RWPE2 (cell line): ENCODE measurements at regions not wholly inside any gene's neighbourhood (a gene's known extent, or its start where the extent isn't known, plus 50 kb on each side); places are given as distances from the start of the nearest gene placed in this dataset.

Experiments
- ATAC-seq: fragments of 200-7000 bp; cut with Tn5 transposase; 3 replicates; pipeline ENCODE4 v1.9.1; 2021; ENCODE audit warnings: low read depth
- DNase-seq: peaks from one replicate; pipeline ENCODE4 v3.0.0-alpha.2; 2020; ENCODE audit warnings: low spot score
- H3K27ac ChIP-seq: fragments of 450-650 bp; 2 replicates; pipeline ENCODE4 v1.5.1; 2017; ENCODE audit warnings: mild to moderate bottlenecking; ENCODE audit not compliant: poor library complexity, severe bottlenecking
- H3K27me3 ChIP-seq: fragments of 250-450 bp; sonication (Bioruptor Pico); 2 replicates; pipeline ENCODE4 v1.5.1; 2021; ENCODE audit warnings: mild to moderate bottlenecking, moderate library complexity; ENCODE audit not compliant: insufficient read depth, poor library complexity, severe bottlenecking
- H3K36me3 ChIP-seq: fragments of 250-450 bp; sonication (Bioruptor Pico); 2 replicates; pipeline ENCODE4 v1.5.1; 2020; ENCODE audit warnings: low read depth, mild to moderate bottlenecking, moderate library complexity
- H3K4me1 ChIP-seq: fragments of 250-450 bp; sonication (Bioruptor Pico); 2 replicates; pipeline ENCODE4 v1.5.1; 2021; ENCODE audit warnings: mild to moderate bottlenecking, moderate library complexity; ENCODE audit not compliant: insufficient read depth, poor library complexity, severe bottlenecking
- H3K4me3 ChIP-seq: fragments of 250-450 bp; sonication (Bioruptor Pico); 2 replicates; pipeline ENCODE4 v1.5.1; 2021; ENCODE audit warnings: mild to moderate bottlenecking, moderate library complexity; ENCODE audit not compliant: severe bottlenecking
- H3K9me3 ChIP-seq: fragments of 250-450 bp; sonication (Bioruptor Pico); 2 replicates; pipeline ENCODE4 v1.5.1; 2021; ENCODE audit warnings: mild to moderate bottlenecking, moderate library complexity; ENCODE audit not compliant: severe bottlenecking
- CTCF ChIP-seq: fragments of 450-650 bp; IDR thresholded peaks from one replicate; pipeline ENCODE4 v1.5.1; 2017; ENCODE audit warnings: mild to moderate bottlenecking, moderate library complexity; ENCODE audit not compliant: poor library complexity, severe bottlenecking

GRCh38 chrX:129158505-129158904 lies 364.8 kb downstream of the SMARCA1 start:
- Histone ChIP-seq H3K4me3 (no peak overlapping the region), H3K36me3 (no peaks in the 10 kb centered on the region), H3K27me3 (no peaks in the 10 kb centered on the region), H3K27ac (no peak overlapping the region), H3K9me3 (no peaks in the 10 kb centered on the region), H3K4me1 (no peaks in the 10 kb centered on the region)
- no peak for DNase-seq
- ATAC-seq, result no peak
- TF ChIP-seq CTCF, result no peak

- H3K36me3 ChIP-seq, result no peaks in the 10 kb centered on the region
- DNase-seq (no peak), ATAC-seq (no peak)
- TF ChIP-seq CTCF, result no peak
- H3K4me3 ChIP-seq, result no peak overlapping the region
- no peak overlapping the region for H3K27ac ChIP-seq
- H3K27me3 ChIP-seq, result no peaks in the 10 kb centered on the region
- no peaks in the 10 kb centered on the region for H3K4me1 ChIP-seq
- no peaks in the 10 kb centered on the region for H3K9me3 ChIP-seq
Measured at GRCh38 chrX:129145840-129146272, 377.4 kb downstream of the SMARCA1 start.

- H3K27me3 ChIP-seq, result no peaks in the 10 kb centered on the region
- no peaks in the 10 kb centered on the region for H3K4me1 ChIP-seq
- H3K9me3 ChIP-seq, result no peaks in the 10 kb centered on the region
- TF ChIP-seq CTCF, result no peak
- H3K27ac ChIP-seq, result no peak overlapping the region
- no peak overlapping the region for H3K4me3 ChIP-seq
- H3K36me3 ChIP-seq, result no peaks in the 10 kb centered on the region
- ATAC-seq, result no peak
- DNase-seq, result no peak
Measured at GRCh38 chrX:129145385-129145784, 377.9 kb downstream of the SMARCA1 start.

- TF ChIP-seq CTCF, result no peak
- H3K36me3 ChIP-seq, result no peaks in the 10 kb centered on the region
- no peaks in the 10 kb centered on the region for H3K9me3 ChIP-seq
- no peak overlapping the region for H3K27ac ChIP-seq
- DNase-seq, result no peak
- no peak for ATAC-seq
- no peak overlapping the region for H3K4me3 ChIP-seq
- H3K4me1 ChIP-seq, result no peaks in the 10 kb centered on the region
- no peaks in the 10 kb centered on the region for H3K27me3 ChIP-seq
Measured at GRCh38 chrX:129144172-129145038, 378.9 kb downstream of the SMARCA1 start.
